GM21447 (cell line): ENCODE measurements at regions not wholly inside any gene's neighbourhood (a gene's known extent, or its start where the extent isn't known, plus 50 kb on each side); places are given as distances from the start of the nearest gene placed in this dataset.
"Not testable (repeated sequence)": the region's sequence is repeated elsewhere in the genome, so short reads cannot be mapped to it uniquely, and the experiment has no call there.

Experiments
- ATAC-seq: cut with Tn5 transposase; IDR thresholded peaks from one replicate; pipeline ENCODE4 v1.9.1; 2021; ENCODE audit not compliant: unreplicated experiment

DNA sequence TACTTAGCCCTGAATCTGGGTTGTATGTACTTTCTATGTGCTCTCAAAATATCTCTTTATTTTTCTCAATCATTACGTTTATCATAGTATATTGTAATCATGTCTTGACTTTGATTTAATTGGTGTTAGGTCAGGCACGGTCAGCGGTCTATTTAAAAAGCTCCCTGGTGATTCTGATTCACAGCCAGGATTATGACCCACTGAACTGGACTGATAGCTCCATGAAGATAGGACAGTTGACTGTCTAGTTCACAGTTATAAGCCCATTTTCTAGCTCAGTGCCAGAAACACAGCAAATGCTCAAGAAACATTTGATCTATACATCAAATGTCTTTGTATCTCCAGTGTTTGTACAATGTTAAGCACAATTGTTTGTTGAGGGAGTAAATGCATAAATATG is 111.5 kb upstream of the CCN2 start:
- ATAC-seq, result no peak

DNA sequence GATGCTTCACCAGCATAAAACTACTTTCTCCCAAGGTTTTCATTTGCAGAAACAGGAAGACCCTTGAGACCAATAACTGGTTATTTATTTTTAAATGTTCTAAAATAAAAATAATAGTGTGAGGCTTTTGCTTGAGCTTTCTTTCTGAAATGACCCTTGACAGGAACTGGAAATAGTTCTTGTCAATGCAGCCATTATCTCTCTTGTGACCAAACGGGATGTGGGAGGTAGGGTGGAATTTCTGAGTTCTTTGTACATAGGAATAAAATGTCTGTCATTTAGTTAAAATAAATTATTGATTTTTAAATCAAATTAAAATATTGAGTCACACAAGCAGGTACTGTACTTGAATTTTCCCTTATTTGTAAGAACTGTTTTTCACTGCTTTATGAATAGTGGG is 110.2 kb upstream of the CCN2 start:
- no peak for ATAC-seq

DNA sequence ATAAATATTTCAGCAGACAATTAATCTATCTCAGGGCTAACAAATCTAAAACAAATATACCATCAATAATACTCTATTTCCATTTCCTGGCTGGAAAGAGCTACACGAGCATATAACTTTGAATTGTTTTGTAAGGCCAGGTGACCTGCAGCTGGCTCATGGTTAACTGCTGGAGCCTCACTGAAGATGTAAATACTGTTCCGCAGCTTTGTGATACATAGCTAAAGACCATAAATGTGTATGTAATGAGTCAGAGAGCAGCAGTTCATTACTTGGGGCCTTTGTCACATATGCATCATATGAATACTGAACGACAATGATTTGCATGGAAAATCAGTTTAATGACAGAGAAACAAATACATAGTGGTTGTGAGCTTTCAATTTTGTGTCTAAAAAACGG is 109.4 kb upstream of the CCN2 start:
- ATAC-seq, result no peak

DNA sequence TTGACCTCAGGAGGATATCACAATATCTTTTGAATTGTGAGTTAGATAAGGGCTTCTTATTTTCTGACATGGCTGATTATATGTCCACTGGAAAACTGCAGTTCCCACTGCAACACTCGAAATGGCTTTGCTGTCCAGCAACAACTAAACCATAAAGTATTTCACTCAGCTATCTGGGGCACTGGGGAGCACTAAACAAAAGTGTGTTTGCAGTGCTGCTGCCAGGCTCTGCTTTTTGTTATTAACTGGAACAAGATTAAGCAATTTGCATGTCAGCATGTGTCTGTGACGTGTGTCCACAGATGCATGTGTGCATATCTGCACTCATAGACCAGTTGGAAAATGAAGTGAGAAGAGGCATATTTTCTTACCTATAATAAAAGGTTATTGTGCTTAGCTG is 107.8 kb upstream of the CCN2 start:
- ATAC-seq, result no peak

DNA sequence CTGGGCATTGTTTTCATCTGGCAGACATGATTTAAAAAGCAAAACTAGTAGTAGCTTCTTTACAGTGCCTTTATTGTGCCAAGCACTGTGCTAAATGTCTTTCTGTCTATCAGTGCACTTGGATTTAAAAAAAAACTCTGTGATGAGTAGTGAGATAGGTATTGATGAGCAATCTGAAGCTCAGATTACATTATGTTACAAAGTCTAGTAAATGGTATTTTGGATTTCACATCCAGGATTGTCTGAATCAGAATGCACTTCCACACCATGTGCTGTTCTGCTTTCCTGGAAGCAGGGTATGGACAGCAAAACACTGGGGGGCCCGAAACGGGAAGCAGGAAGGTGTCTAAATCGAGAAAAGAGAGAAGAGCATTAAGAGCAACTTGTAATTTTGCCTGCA is 103.4 kb upstream of the CCN2 start:
- no peak for ATAC-seq

DNA sequence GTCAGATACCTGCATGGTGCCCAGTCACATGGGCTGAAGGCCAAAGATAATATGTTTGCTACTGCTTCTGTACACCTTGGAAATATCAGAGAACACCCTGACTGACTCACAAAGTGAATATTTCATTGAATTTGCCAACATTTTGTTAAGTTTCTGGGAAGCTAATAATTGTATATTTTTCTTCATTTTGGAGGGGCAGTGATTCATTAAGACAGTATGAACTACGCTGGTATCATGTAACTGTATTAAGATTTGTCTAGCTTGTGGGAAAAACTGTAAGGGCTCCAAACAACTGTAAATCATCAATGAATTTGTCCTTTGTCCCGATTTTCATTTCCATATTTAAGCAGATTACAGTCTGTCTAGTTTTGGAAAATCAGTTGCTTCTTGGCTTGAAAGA is 102.3 kb upstream of the CCN2 start:
- no peak for ATAC-seq

DNA sequence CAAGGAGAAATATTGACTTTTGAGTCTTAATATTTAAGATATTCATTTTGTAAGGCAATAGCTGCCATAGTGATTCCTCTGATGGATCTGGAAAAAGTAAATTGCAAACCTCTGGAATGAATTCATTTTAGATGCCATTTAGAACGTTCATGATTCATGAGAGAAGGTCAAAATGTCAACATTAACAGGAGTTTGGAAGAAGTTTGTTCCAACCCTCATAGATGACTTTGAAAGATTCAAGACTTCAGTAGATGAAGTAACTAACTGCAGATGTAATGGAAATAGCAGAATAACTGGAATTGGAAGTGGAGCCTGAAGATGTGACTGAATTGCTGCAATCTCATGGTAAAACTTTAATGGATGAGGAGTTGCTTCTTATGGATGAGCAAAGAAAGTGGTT is 100.9 kb upstream of the CCN2 start:
- no peak for ATAC-seq

DNA sequence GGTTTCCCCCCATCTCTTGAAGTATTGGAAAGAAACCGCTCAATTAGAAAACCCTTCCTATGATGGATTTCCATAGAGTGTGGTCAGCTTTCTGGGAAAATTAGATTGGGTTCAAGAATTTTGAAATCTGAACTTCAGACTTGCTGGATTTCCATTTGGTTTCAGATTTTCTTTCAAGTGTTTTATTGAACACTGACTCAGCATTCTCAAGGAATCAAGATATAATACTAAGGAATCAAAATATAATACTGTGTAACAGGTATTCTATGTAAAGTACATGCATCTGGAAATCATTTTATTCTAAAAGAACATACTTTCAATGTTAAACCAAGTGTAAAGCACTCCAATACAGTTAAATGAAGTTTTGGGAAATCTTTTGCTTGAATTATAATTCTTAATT is 94.7 kb upstream of the CCN2 start:
- no peak for ATAC-seq

DNA sequence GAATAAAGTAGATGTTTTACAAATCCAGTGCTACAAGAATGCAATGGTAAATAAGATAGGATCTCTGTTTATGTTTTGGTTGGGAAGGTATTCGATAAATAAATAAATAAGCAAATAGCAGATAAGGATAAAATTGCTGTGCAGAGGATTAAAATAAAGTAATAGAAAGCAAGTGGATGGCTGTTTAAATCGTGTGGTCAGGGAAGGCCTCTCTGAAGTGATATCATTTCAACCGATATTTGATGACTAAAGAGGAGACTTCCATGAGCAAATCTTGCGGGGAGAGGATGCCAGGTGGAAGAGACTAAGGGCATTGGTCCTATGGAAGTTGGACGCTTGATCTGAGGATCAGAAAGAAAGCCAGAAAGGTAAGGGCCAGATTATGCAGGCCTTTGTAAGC is 92.0 kb upstream of the CCN2 start:
- no peak for ATAC-seq

DNA sequence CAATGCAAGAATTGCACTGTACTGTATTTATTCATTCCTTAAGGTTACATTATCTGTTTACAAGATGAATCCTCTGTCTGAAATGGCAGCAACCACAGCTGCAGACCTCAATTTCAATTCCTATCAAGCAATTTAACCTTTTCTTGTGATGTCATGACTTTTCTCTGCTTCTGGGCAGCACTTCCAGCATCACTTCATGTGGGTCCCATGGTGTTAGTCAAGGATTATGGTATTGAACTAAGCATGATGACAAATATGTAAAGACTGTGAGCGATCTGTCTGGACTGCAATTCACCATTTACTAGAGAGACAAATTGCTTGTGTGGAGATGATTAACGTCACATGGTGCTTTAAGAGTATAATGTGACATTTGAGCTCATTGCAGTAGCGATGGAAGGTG is 90.5 kb upstream of the CCN2 start:
- no peak for ATAC-seq

DNA sequence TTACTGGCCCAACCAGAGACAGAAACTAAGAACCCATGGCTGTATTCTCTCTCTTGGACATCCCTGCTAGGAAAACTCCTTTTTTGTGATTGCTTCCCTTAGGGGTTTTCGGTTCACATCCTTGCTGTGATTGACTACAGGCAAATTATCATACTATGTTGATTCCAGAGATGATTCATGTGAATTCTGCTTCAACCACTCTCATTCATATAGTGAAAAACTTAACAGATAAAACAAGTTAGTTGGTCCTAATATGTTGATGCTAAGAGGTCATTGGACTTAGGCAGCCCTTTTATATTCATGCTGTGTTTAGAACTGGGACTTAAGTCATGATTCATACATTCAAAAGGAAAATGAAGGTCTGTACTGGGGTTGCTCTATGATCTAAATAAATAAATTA is 76.9 kb upstream of the CCN2 start:
- no peak for ATAC-seq

DNA sequence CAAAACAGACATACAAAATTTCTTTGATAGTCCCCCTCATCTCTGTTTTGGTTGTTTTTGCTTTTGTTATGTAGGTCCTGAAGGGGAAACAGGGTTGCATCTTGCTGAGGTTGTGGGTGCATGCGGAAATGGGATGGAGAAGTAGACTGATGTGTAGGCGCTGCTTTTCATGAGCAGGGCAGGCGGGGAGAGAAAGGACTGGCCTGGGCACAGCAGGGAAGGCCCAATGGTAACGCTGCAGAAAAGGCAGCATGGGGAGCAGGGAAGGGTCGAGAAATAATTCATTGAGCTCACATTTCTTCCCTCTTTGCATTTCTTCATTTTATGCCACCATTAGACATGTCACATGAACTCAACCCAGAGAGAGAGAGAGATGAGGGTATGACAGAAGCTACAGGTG is 74.3 kb upstream of the CCN2 start:
- ATAC-seq, result no peak

DNA sequence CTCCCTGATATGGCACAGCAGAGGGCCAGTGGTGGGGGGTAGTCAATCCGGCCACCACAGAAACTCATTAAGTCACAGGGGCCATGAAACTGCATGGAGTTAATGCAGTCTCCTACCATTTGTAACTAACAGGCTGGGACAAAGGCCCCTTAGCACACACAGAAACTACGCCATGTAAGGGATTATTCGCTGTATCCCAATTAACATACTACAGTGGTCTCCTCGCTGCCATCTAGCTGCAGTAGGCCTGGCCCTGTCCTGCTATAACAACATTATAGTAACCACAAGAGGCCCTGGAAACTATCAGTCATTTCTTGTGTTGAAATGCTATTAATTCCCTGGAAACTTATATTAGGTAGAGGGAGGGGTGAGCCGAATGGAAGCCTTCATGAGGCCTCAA is 72.3 kb upstream of the CCN2 start:
- ATAC-seq, result no peak

DNA sequence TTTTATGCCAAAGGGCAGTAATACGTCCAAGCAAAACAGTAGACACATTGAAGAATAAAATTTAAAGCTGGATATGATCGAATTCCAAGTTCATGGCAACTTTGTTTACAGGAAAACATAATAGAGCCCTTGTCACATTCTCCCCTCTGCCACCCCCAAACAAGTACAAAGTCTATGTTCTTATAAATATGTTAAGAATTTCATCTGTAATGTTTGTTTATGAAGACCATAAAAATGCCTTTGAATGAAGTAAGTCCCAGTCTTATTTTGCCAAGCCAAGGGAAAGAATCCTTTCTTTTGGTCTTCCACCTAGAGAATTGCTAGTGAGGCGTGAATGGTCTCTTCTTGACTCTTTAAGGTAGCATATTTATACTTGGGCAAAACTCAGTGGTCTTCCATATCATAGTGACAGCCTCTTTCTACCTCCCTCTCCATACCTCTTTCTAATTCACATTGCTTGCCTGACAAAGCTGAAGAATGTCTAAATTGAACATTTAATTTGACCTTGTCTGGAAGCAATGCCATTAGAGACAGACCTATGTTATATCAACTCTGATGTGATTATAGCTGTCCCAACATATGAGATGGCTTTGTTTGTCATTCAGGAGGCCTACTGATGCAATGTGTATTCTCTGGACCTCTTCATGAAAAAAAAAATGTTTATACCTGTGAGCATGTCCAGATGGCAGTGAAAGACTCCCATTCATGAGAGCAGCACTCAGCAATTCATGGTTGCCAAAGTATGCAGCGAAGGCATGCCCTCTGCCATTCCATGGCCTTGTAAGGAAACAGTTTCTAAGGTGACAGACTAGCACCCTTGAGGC is 70.6 kb upstream of the CCN2 start:
- ATAC-seq, result no peak

DNA sequence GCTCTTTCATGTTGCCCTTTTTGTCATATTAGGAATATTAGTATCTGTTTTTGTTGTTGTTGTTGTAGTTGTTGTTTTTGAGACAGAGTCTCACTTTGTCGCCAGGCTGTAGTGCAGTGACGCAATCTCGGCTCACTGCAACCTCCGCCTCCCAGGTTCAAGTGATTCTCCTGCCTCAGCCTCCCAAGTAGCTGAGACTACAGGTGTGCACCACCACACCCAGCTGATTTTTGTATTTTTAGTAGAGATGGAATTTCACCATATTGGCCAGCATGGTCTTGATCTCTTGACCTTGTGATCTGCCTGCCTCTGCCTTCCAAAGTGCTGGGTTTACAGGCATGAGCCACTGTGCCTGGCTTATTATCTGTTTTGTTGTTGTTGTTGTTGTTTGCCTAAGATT is 69.7 kb upstream of the CCN2 start:
- ATAC-seq, result not testable (repeated sequence)

DNA sequence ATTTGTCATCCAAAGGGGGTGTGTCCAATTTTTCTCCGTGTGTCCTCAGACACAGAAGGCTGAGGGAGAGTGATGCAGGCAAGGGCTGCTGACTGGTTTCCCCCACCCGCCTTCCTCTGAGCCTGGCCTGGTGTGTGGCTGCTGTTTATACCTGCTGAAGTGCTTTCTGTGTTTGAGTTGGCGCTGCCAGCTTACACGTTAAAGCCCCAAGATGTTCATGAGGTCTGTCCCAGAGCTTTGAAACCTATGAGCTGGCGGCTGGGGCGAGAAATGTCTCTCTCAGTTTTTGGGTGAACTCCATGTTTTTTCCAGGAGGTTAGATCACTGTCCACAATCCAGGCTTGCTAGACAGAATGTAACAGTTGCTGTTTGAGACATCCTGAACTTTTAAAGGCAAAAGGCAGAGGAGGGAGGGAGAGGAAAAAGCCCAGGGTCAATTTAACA is 69.0 kb upstream of the CCN2 start:
- ATAC-seq, result no peak

DNA sequence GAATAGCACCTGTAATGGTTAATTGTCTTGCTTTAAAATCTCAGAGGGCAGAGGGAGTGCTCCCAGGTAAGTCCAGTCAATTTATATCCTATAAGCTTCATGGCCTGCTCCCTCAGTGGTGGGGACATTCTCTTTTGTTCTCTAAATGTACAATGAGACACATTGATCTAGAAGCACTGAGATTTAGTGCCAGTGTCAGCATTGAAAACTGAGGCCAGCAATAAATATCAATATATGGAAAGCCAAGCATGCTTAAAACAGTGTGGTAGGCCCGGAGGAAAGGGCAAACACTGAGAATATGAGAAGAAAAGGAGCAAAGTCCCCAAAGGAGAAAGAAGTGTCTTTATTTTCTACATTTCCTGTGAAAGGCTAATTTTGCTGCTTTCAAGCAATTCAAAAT is 68.4 kb upstream of the CCN2 start:
- ATAC-seq, result no peak

DNA sequence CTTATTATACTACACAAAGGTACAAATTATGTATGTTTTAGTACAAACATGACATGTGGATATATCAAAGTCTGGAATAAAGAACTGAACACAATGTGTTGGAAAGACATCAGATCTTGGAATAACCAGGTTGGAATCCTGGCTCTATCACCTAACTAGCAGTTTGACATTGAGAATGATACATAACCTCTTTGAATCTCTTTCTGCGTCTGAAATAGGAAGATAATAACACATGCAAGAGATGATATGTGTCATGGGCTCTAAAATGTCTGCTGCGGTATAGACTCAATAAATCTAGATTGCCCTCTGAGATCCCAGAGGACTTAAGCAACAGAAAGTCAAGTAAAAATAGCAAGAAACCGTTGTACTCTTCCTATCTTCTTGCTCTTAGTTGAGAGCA is 66.8 kb upstream of the CCN2 start:
- ATAC-seq, result no peak

DNA sequence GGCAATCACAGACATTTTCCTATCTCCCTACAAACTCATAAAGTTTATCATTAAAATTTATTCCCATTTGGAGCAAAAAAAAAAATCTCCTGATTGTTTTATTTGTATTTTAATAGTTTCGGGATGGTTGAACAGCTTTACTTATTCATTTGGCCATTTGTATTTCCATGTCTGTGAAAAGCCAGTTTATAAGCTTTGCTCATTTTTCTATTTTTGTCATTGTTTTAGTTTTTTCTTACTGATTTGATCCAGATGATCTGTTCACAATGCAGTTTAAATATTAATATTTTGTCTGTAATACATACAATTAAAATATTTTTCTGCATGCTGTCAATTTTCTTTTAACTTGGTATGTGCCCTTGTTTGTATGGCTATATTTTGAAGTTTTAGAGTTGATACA is 65.2 kb upstream of the CCN2 start:
- no peak for ATAC-seq

DNA sequence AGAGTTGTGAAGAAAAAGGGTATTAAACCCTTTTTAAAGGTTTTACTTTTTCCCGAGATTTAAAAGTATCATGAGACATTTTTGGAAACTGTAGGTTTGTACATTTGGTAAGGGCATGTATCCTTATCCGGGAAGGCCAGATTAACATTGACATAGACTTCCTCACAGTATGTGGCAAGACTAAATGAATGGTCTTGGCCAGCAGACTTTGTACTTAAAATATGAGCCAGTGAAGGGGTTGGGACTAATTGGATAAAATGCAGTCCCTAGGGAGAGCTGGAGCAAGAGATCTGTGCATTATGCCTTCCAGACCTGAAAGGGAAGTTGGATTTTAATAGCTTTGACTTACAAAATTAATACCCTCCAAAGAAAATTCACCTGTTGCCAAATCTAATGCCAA is 60.4 kb upstream of the CCN2 start:
- no peak for ATAC-seq

DNA sequence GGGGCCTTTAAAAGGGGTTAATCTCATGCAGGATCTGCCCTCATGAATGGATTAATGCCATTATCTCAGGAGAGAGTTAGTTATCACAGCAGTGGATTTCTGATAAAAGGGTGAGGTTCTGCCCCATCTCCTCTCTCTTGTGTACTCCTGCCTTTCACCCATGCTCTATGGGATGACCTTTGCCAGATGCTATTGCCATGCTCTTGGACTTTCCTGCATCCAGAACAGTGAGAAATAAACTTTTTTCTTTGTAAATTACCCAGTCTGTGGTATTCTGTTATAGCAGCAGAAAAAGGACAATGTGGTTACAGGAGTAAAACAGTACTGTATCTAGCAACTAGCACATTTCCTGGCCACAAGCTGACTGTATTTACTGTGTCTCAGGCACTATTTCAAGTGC is 58.0 kb upstream of the CCN2 start:
- no peak for ATAC-seq

DNA sequence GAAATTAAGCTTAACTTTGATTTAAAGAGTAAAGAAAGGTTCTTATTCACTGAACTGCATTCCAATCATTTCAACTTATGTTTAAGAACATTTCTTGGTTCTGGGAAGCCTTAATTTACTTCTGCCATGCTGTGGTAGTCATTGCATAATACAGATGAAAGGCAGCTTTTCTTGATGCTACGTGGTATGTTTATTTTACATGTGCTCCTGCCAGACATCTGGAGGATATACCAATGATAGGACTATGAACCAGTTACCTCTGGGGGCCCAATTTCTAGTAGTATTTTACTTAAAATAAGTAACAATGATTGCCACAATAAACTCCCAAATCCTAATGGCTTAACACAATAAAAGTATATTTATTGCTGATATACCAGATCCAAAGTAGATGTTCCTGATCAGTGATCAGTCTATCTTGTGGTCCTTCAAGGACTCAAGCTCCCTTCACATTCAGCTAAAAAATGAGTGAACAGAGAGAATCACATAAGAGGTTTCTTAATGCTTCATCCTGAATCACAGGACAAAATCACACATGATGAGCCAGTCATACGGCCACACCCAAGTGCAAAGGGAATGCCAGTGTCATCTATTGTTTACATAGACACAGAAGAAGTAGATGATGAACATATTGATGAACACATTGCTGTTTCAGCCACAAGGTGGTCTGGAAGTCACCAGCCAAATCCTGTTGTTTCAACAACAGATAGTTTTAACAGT is 56.5 kb upstream of the CCN2 start:
- ATAC-seq, result no peak

DNA sequence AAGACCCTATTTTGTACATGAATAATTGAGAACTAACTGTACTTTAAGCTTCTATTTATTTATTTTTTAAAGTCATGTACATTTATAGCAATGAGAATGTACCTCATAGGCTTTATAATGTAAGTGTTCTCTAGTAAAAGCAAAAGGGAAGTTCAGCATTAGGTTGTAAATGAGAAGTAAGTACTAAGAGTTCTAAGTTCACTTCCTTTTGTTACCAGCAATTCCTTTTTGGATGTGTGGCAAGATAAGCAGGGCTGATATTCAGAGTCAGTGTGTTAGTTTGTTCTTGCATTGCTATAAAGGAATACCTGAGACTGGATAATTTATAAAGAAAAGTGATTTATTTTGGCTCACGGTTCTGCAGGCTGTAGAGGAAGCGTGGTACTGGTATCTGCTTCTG is 54.0 kb upstream of the CCN2 start:
- ATAC-seq, result no peak
